A549 (cell line): ENCODE measurements at regions not wholly inside any gene's neighbourhood (a gene's known extent, or its start where the extent isn't known, plus 50 kb on each side); places are given as distances from the start of the nearest gene placed in this dataset.
A peak's percentile ranks its signal among the peaks of the same experiment; 100 is the strongest.

Source experiments
- ATAC-seq, 2 experiments: fragments of 200-7000 bp in 1 of 2; fragments of >200 bp in 1 of 2; cut with Nextera tagmentation in 1 of 2; cut with Tn5 transposase in 1 of 2; 3 replicates each; pipeline versions ENCODE4 v1.8.0 to v1.9.1; 2018 to 2020; ENCODE audit warnings: mild to moderate bottlenecking in 1 of 2, moderate library complexity in 1 of 2
- CTCF ChIA-PET: fragments of 300-600 bp; sonication (Branson Sonifier 250); formaldehyde crosslinking; extraction: SDS; loops from one replicate; lab custom pipeline; 2021; ENCODE audit warnings: antibody characterized with exemption, inconsistent platforms; lab: Yijun Ruan, JAX
- POLR2A ChIA-PET: fragments of 350-600 bp; formaldehyde crosslinking; extraction: SDS; loops from one replicate; lab custom pipeline; 2021; ENCODE audit warnings: antibody characterized with exemption, inconsistent platforms; lab: Yijun Ruan, JAX
- DNase-seq, 2 experiments: peaks; one replicate each; pipeline versions ENCODE4 v3.0.0 to v3.0.0-alpha.2; 2011 to 2016; ENCODE audit warnings: low read depth in 1 of 2, low spot score in 1 of 2
- FAIRE-seq: peaks from 2 replicates; lab custom pipeline; 2011; peaks lifted over from hg19 to GRCh38; lab: Jason Lieb, UNC
- H3K27ac ChIP-seq, 2 experiments: fragments of >200 bp; sonication (Bioruptor Twin); formaldehyde crosslinking; 3 replicates each; pipeline ENCODE4 v1.5.1; 2016 to 2017
- H3K4me1 ChIP-seq: fragments of >200 bp; sonication (Bioruptor Twin); formaldehyde crosslinking; 3 replicates; pipeline ENCODE4 v1.6.1; 2016
- H3K4me2 ChIP-seq: fragments of >200 bp; sonication (Bioruptor Twin); formaldehyde crosslinking; 3 replicates; pipeline ENCODE4 v1.6.1; 2016
- H3K4me3 ChIP-seq: fragments of >200 bp; sonication (Bioruptor Twin); formaldehyde crosslinking; 3 replicates; pipeline ENCODE4 v1.5.1; 2016
- H3K9me3 ChIP-seq: fragments of >200 bp; sonication (Bioruptor Twin); formaldehyde crosslinking; 3 replicates; pipeline ENCODE4 v1.6.1; 2016
- BHLHE40 ChIP-seq: IDR thresholded peaks from 2 replicates; pipeline ENCODE4 v1.6.1; 2012; ENCODE audit warnings: low read depth, low read length, inconsistent platforms
- CBX2 ChIP-seq: fragments of 200-600 bp; sonication (generic); IDR thresholded peaks from 2 replicates; pipeline ENCODE4 v1.6.1; 2016; ENCODE audit warnings: low read depth, mild to moderate bottlenecking, borderline replicate concordance
- CBX8 ChIP-seq: fragments of 200-600 bp; sonication (generic); IDR thresholded peaks from 2 replicates; pipeline ENCODE4 v1.6.1; 2016
- CEBPB ChIP-seq, 2 experiments: fragments of >200 bp in 1 of 2; sonication (Bioruptor Twin) in 1 of 2; formaldehyde crosslinking in 1 of 2; IDR thresholded peaks; 2 replicates each; pipeline ENCODE4 v1.6.1; 2012 to 2016
- EHF ChIP-seq: fragments of 250-450 bp; sonication (Bioruptor Pico); IDR thresholded peaks from 2 replicates; pipeline ENCODE4 v1.5.0; 2020; ENCODE audit warnings: mild to moderate bottlenecking
- EHMT2 ChIP-seq: fragments of 200-600 bp; sonication (generic); IDR thresholded peaks from 2 replicates; pipeline ENCODE4 v1.6.1; 2016; ENCODE audit warnings: antibody characterized with exemption, low read depth, mild to moderate bottlenecking, moderate library complexity
- FOSB ChIP-seq: fragments of 250-450 bp; sonication (Bioruptor Pico); IDR thresholded peaks from 2 replicates; pipeline ENCODE4 v1.5.0; 2020; ENCODE audit warnings: mild to moderate bottlenecking, moderate library complexity
- FOSL2 ChIP-seq, 2 experiments: fragments of 450-650 bp in 1 of 2; fragments of >200 bp in 1 of 2; sonication (Bioruptor Twin) in 1 of 2; formaldehyde crosslinking; IDR thresholded peaks; 2 replicates each; pipeline versions ENCODE4 v1.5.0 to v1.6.1; 2016 to 2020; ENCODE audit warnings: mild to moderate bottlenecking in 1 of 2, moderate library complexity in 1 of 2
- FOXS1 ChIP-seq: fragments of 250-450 bp; sonication (Bioruptor Pico); IDR thresholded peaks from 2 replicates; pipeline ENCODE4 v1.5.0; 2020; ENCODE audit warnings: mild to moderate bottlenecking, moderate library complexity
- HEYL ChIP-seq: fragments of 250-450 bp; sonication (Bioruptor Pico); IDR thresholded peaks from 2 replicates; pipeline ENCODE4 v1.8.0; 2021; ENCODE audit warnings: mild to moderate bottlenecking, moderate library complexity
- HOXA7 ChIP-seq: fragments of 250-450 bp; sonication (Bioruptor Pico); IDR thresholded peaks from 2 replicates; pipeline ENCODE4 v1.5.0; 2020; ENCODE audit warnings: mild to moderate bottlenecking, moderate library complexity
- HOXB5 ChIP-seq: fragments of 250-450 bp; sonication (Bioruptor Pico); IDR thresholded peaks from 2 replicates; pipeline ENCODE4 v1.5.0; 2020; ENCODE audit warnings: mild to moderate bottlenecking, moderate library complexity
- KDM5A ChIP-seq: fragments of 200-600 bp; sonication (generic); IDR thresholded peaks from 2 replicates; pipeline ENCODE4 v1.6.1; 2016; ENCODE audit warnings: antibody characterized with exemption, mild to moderate bottlenecking
- MYC ChIP-seq: IDR thresholded peaks from 2 replicates; pipeline ENCODE4 v1.6.1; 2012; ENCODE audit warnings: mild to moderate bottlenecking, inconsistent platforms, low read length, improper control_type of control experiment, borderline replicate concordance
- POLR2AphosphoS2 ChIP-seq: conservative IDR thresholded peaks from 2 replicates; pipeline ENCODE4 v1.6.1; 2012; ENCODE audit warnings: low read length, improper control_type of control experiment, inconsistent platforms
- SMC3 ChIP-seq: fragments of >200 bp; sonication (Bioruptor Twin); formaldehyde crosslinking; IDR thresholded peaks from 3 replicates; pipeline ENCODE4 v1.6.1; 2018; ENCODE audit warnings: inconsistent platforms
- SREBF2 ChIP-seq: fragments of 450-650 bp; IDR thresholded peaks from 2 replicates; pipeline ENCODE4 v1.6.1; 2014; ENCODE audit warnings: mild to moderate bottlenecking, moderate library complexity
- TP53 ChIP-seq: fragments of 250-450 bp; sonication (Bioruptor Pico); IDR thresholded peaks from 2 replicates; pipeline ENCODE4 v1.5.0; 2021; ENCODE audit warnings: mild to moderate bottlenecking, moderate library complexity
- ZNF302 ChIP-seq: fragments of 250-450 bp; sonication (Bioruptor Pico); IDR thresholded peaks from 2 replicates; pipeline ENCODE4 v1.9.0; 2021; ENCODE audit warnings: inconsistent platforms, mild to moderate bottlenecking, moderate library complexity
- WGBS: methylation state at CpG from one replicate; pipeline ENCODE4 v1.1.6; 2017; ENCODE audit errors: missing lambda C conversion rate; 5-methylcytosine and 5-hydroxymethylcytosine counted together
- TF ChIP-seq, protein P1 (sequence below): IDR thresholded peaks from 2 replicates; pipeline ENCODE4 v1.6.1; 2012; ENCODE audit warnings: low read depth, borderline replicate concordance
- TF ChIP-seq, protein P2 (sequence below): fragments of >200 bp; sonication (Bioruptor Twin); formaldehyde crosslinking; IDR thresholded peaks from 2 replicates; pipeline ENCODE4 v1.6.1; 2016
- TF ChIP-seq, protein P3 (sequence below): fragments of >200 bp; sonication (Bioruptor Twin); formaldehyde crosslinking; IDR thresholded peaks from 3 replicates; pipeline ENCODE4 v1.6.1; 2016
- TF ChIP-seq, protein P4 (sequence below): fragments of 200-600 bp; sonication (generic); IDR thresholded peaks from 2 replicates; pipeline ENCODE4 v1.6.1; 2016; ENCODE audit warnings: antibody characterized with exemption, mild to moderate bottlenecking, moderate library complexity

DNA sequence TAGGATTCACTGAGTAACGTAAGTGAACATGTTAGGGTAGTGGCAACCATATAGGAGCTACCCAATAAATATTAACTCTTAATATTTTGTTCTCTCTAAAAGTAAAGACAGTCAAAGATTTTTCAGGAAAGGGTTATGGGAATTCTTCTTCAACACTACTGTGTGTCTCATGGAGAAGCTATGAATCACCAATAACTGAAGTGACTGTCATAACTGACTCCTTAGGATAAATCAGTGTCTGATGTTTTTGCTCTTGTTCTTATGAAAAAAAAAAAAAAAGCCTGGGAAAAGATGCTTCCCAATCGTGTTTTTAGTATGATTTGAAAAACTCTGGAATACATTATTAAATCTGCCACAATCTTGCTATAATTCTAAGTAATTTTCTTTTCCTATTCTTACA lies 111.2 kb upstream of the CEP126 start (continued):
- TF ChIP-seq SMC3, result no peak
- TF ChIP-seq, protein P1, sequence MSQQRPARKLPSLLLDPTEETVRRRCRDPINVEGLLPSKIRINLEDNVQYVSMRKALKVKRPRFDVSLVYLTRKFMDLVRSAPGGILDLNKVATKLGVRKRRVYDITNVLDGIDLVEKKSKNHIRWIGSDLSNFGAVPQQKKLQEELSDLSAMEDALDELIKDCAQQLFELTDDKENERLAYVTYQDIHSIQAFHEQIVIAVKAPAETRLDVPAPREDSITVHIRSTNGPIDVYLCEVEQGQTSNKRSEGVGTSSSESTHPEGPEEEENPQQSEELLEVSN, result no peak
- TF ChIP-seq, protein P2, sequence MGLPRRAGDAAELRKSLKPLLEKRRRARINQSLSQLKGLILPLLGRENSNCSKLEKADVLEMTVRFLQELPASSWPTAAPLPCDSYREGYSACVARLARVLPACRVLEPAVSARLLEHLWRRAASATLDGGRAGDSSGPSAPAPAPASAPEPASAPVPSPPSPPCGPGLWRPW, result no peak
- no peak for TF ChIP-seq BHLHE40
- TF ChIP-seq EHF (CRISPR knock-in tag), result no peak

DNA sequence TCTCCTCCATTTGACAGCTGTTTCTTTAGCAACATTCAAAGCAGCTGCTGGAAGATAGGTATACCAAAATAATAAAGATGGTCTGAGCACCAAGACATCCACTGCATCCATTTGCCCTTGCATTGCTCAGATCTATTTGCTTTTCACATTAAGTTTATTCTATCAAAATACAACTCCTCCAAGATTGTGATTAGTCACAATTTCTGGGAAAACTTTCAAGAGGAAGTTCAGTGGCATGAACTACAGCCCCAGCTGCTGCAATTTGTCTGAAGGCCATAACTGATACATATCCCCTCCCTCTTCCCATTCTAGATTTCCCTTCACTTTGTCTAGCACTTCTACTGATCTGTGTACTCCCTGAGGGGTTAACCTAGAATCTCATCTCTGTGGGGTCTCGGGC lies 117.5 kb upstream of the CEP126 start:
- H3K4me3 ChIP-seq, result no peak overlapping the region
- no peak overlapping the region for H3K4me2 ChIP-seq
- no peaks in the 10 kb centered on the region for H3K9me3 ChIP-seq
- CTCF ChIA-PET, result interaction anchor here (1.3 kb wide), 1 partner anchor 340 kb away, joined by 3 read pairs; no protein-coding TSS in a partner anchor
- TF ChIP-seq CBX8 (no peak), TP53 (CRISPR knock-in tag) (no peak), HOXB5 (CRISPR knock-in tag) (no peak)
- TF ChIP-seq, protein P3, sequence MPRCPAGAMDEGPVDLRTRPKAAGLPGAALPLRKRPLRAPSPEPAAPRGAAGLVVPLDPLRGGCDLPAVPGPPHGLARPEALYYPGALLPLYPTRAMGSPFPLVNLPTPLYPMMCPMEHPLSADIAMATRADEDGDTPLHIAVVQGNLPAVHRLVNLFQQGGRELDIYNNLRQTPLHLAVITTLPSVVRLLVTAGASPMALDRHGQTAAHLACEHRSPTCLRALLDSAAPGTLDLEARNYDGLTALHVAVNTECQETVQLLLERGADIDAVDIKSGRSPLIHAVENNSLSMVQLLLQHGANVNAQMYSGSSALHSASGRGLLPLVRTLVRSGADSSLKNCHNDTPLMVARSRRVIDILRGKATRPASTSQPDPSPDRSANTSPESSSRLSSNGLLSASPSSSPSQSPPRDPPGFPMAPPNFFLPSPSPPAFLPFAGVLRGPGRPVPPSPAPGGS, result no peak
- TF ChIP-seq, all 56 proteins: peak for 0
- Histone ChIP-seq H3K27ac (no peak overlapping the region), H3K4me1 (no peaks in the 10 kb centered on the region)
- 31% methylated on average over 1 of the region's 1 CpG for WGBS
- peak in 1 of 2 experiments; percentile 1 for DNase-seq
- FAIRE-seq, result no peak
- POLR2A ChIA-PET, result no interaction called here
- ATAC-seq, result no peak

DNA sequence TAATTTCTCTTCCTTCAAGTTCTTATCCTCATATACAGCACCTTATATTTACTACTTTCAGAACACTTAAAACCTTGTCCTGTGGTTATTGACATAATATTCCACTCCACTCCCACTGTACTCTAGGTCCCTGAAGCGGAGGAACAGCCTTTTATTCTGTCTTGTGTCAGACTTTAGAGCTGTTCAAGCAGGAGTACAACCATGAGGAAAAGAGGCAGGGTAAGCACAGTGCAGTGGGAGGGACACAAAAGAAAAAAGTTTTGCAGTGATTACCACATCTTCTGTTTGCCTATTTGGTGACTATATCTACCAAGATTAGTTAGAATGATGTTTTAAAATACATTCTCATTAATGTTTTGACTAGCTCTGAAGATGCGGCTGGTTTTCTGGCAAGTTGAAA lies 122.0 kb upstream of the CEP126 start:
- CTCF ChIA-PET, result no interaction called here
- no peak; a peak in 1 of 6 replicates for ATAC-seq
- DNase-seq, result no peak
- H3K4me3 ChIP-seq, result no peak overlapping the region
- H3K9me3 ChIP-seq, result no peaks in the 10 kb centered on the region
- TF ChIP-seq CEBPB (IDR thresholded peaks at IDR 0.05) (no peak), FOSL2 (IDR thresholded peaks at IDR 0.05) (no peak), FOSL2 (CRISPR knock-in tag; IDR thresholded peaks at IDR 0.05) (no peak), KDM5A (no peak), MYC (no peak), HEYL (CRISPR knock-in tag) (no peak), FOSB (CRISPR knock-in tag) (no peak), SREBF2 (no peak), ZNF302 (CRISPR knock-in tag) (no peak), EHMT2 (no peak), HOXA7 (no peak), POLR2AphosphoS2 (no peak), CBX2 (no peak), FOXS1 (no peak)
- TF ChIP-seq, protein P4, sequence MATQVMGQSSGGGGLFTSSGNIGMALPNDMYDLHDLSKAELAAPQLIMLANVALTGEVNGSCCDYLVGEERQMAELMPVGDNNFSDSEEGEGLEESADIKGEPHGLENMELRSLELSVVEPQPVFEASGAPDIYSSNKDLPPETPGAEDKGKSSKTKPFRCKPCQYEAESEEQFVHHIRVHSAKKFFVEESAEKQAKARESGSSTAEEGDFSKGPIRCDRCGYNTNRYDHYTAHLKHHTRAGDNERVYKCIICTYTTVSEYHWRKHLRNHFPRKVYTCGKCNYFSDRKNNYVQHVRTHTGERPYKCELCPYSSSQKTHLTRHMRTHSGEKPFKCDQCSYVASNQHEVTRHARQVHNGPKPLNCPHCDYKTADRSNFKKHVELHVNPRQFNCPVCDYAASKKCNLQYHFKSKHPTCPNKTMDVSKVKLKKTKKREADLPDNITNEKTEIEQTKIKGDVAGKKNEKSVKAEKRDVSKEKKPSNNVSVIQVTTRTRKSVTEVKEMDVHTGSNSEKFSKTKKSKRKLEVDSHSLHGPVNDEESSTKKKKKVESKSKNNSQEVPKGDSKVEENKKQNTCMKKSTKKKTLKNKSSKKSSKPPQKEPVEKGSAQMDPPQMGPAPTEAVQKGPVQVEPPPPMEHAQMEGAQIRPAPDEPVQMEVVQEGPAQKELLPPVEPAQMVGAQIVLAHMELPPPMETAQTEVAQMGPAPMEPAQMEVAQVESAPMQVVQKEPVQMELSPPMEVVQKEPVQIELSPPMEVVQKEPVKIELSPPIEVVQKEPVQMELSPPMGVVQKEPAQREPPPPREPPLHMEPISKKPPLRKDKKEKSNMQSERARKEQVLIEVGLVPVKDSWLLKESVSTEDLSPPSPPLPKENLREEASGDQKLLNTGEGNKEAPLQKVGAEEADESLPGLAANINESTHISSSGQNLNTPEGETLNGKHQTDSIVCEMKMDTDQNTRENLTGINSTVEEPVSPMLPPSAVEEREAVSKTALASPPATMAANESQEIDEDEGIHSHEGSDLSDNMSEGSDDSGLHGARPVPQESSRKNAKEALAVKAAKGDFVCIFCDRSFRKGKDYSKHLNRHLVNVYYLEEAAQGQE, result no peak
- FAIRE-seq, result no peak
- H3K4me2 ChIP-seq, result no peak overlapping the region
- POLR2A ChIA-PET, result no interaction called here
- 82% methylated on average over 2 of the region's 2 CpGs for WGBS
- no peaks in the 10 kb centered on the region for H3K4me1 ChIP-seq
- H3K27ac ChIP-seq, result no peak overlapping the region
